ENCODE measurements at regions not wholly inside any gene's neighbourhood (a gene's known extent, or its start where the extent isn't known, plus 50 kb on each side); places are given as distances from the start of the nearest gene placed in this dataset.
"Not testable (repeated sequence)": the region's sequence is repeated elsewhere in the genome, so short reads cannot be mapped to it uniquely, and the experiment has no call there.

GRCh38 chr3:110473405-110473804, 598.2 kb upstream of the NECTIN3 start:
- DNase-seq (ENCODE audit: low read depth in 3 of 3), result no peak

DNA sequence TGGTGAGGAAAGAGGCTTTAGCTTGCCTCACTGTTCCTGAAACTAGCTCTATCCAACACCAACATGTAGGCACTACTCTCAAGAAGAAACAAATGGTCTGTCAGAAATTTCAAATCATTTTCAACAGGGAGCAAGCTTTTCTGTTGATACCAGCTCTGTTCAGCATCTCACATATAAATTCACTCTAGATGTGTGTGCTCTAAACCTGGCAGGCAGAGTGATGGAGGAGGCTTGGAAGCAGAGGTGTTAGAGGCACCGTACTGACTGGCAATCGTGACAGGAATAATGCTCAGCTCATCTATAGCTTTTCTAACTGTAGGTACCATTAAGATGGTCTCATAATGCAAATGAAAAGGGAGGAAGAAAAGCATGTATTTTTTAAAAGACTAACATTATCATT, 597.2 kb upstream of the NECTIN3 start:
- DNase-seq (ENCODE audit: low read depth in 3 of 3), result no peak

GRCh38 chr3:110478377-110479054, 593.1 kb upstream of the NECTIN3 start:
- no peak for DNase-seq (ENCODE audit: low read depth in 3 of 3)

DNA sequence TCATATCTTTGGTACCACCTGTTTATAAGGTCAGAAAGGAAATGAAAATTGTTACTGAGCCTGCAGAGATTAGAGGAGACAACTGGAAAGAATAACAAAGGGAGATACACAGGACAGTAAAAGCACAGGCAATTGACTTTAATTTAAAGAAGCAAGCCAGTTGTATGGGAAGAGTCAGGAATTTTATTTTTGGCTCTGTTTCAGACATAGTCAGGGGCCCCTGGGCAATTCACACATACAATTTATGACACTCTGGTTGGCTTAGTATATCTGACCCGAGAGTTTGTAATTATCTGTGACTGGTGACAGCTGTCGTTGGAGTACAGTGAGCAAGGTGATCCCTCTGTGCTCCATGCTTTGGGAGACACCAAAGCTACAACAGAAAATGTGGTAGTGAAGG, 591.9 kb upstream of the NECTIN3 start:
- DNase-seq (ENCODE audit: low read depth in 3 of 3), result no peak

- no peak for DNase-seq (ENCODE audit: low read depth in 3 of 3)
Measured at GRCh38 chr3:110485389-110485788, 586.2 kb upstream of the NECTIN3 start.

- no peak for DNase-seq (ENCODE audit: low read depth in 3 of 3)
Measured at GRCh38 chr3:110487840-110488239, 583.8 kb upstream of the NECTIN3 start.

- no peak for DNase-seq (ENCODE audit: low read depth in 3 of 3)
Measured at GRCh38 chr3:110491413-110491812, 580.2 kb upstream of the NECTIN3 start.

GRCh38 chr3:110492876-110493275, 578.7 kb upstream of the NECTIN3 start:
- DNase-seq (ENCODE audit: low read depth in 3 of 3), result no peak

DNA sequence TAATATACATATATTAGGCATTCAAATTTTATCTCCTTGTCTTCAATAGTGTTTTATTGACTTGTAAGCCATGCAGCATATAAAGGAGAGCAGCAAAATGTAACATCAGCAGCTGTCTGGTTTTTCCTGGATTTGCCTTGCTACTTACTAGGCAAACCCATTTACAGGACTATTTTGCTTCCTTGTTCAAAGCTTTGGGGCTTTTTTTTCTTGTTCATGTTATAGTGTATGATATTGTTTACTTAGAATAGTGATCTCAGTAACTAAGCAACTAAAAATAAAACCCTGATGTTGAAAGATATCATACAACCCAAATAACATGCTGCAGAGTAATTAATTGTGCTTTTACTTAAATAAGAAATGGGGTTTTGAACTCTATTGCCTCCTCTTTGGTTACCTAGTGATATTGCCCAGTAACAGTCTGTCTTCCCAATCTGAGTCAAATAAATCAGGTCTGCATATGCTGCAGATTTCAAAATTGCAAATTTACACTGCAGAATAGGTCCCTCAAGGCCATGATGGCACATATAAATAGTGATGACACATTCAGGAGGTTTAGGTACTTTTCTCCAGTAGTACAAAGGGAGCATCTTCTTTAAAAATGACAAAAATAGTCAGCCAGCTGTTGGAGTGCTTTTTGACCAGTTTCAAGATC, 578.1 kb upstream of the NECTIN3 start:
- no peak for DNase-seq (ENCODE audit: low read depth in 3 of 3)

- no peak for DNase-seq (ENCODE audit: low read depth in 3 of 3)
Measured at GRCh38 chr3:110494093-110494490, 577.5 kb upstream of the NECTIN3 start.

- DNase-seq (ENCODE audit: low read depth in 3 of 3), result no peak
Measured at GRCh38 chr3:110494728-110495127, 576.9 kb upstream of the NECTIN3 start.

- DNase-seq (ENCODE audit: low read depth in 3 of 3), result no peak
Measured at GRCh38 chr3:110495201-110495927, 576.3 kb upstream of the NECTIN3 start.

GRCh38 chr3:110504401-110504800, 567.2 kb upstream of the NECTIN3 start:
- DNase-seq (ENCODE audit: low read depth in 3 of 3), result no peak

DNA sequence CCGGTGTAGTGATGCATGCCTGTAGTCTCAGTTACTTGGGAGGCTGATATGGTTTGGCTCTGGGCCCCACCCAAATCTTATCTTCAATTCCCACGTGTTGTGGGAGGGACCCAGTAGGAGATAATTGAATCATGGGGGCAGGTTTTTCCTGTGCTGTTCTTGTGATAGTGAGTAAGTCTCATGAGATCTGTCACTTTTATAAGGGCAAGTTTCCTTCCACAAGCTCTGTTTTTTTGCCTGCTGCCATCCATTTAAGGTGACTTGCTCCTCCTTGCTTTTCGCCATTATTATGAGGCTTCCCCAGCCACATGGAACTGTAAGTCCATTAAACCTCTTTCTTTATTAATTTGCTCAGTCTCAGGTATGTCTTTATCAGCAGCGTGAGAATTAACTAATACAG, 566.7 kb upstream of the NECTIN3 start:
- DNase-seq (ENCODE audit: low read depth in 3 of 3), result no peak

DNA sequence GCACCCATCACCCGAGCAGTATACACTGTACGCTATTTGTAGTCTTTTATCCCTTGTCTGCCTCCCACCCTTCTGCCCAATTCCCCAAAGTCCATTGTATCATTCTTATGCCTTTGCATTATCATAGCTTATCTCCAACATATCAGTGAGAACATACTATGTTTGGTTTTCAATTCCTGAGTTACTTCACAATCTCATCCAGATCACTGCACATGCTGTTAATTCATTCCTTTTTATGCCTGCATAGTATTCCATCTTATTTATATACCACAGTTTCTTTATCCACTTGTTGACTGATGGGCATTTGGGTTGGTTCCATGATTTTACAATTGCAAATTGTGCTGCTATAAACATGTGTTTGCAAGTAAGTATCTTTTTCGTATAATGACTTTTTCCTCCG, 564.7 kb upstream of the NECTIN3 start:
- no peak for DNase-seq (ENCODE audit: low read depth in 3 of 3)

DNA sequence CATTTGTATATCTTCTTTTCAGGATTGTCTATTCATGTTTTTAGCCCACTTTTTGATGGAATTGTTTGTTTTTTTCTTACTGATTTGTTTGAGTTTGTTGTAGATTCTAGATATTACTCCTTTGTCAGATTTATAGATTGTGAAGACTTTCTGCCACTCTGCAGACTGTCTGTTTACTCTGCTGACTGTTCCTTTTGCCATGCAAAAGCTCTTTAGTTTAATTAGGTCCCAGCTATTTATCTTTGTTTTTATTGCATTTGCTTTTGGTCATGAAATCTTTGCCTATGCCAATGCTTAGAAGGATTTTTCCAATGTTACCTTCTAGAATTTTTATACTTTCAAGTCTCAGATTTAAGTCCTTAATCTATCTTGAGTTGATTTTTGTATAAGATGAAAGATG, 564.0 kb upstream of the NECTIN3 start:
- DNase-seq (ENCODE audit: low read depth in 3 of 3), result not testable (repeated sequence)

GRCh38 chr3:110512961-110513360, 558.7 kb upstream of the NECTIN3 start:
- DNase-seq (ENCODE audit: low read depth in 3 of 3), result no peak

- DNase-seq (ENCODE audit: low read depth in 3 of 3), result no peak
Measured at GRCh38 chr3:110518031-110518430, 553.6 kb upstream of the NECTIN3 start.

DNA sequence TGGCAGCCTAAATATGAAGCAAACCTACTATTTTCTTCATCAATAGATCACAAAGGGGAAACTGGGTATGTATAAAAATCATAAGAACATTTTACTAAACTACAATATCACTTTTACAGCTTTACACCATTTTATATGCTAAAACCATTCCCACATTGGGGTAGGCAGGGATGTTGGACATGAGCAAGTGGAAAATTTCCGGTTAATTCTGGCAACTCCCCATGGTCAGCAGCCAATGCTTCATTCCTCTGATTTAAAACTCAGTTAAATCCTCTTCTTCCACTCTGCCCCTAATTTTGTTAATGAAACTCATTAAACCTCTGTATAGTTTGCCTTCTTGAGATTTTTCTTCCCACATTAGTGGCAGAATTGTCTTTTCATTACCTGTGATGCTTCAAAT, 552.5 kb upstream of the NECTIN3 start:
- DNase-seq (ENCODE audit: low read depth in 3 of 3), result no peak

- no peak for DNase-seq (ENCODE audit: low read depth in 3 of 3)
Measured at GRCh38 chr3:110521019-110521418, 550.6 kb upstream of the NECTIN3 start.

DNA sequence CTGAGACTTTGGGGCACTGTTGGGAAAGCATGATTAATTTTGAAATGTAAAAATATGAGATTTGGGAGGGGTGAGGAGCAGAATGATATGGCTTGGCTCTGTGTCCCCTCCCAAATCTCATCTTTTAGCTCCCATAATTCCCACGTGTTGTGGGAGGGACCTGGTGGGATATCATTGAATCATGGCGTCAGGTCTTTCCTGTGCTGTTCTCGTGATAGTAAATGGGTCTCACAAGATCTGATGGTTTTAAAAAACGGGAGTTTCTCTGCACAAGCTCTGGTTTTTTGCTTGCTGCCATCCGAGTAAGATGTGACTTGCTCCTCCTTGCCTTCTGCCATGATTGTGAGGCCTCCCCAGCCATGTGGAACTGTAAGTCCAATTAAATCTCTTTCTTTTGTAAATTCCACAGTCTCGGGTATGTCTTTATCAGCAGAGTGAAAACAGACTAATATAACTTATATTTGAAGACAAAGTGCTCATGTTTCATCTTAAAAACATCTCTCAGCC, 546.0 kb upstream of the NECTIN3 start:
- not testable (repeated sequence) for DNase-seq (ENCODE audit: low read depth in 3 of 3)

DNA sequence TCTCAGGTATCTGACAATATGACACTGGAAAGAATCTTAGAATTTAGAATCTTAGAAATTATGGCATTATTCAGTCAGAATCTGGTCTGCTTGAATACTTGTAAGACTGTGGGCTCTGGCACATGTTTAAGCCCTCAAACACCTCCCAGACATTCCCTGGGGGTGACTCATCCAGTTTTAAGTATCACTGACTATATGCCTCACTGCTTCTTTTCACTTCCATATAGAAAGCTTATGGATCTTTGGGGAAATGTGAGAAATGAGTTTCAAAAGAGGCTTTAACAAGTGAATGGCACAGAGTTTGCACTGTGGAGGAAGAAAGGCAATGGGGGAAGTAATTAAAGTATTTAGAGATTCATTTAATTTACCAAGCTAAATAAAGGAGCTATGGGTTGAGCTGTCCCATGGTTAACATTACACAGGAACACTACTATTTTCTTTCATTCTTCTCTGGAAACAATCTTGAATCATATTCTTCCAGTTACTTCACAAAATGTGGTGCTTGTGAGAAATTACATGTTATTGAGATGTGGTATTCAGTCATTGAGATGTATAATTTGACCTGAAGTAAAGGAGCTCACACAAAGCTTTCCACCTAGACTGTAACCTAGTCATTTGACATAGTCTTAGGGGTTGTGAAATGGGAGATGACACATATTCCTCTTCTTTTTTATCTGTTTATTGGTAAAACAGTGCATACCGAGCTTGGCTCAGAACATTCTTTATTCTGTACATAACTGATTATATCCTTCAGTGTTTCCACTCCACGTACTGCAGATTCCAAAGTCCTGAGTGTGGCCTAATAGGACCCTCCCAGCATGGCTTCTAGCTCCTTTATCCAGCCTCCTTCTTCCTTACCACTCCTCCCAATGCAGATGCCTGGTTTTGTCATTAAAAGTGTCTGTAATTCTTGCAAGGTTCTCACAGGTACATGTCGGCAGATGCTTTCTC, 544.6 kb upstream of the NECTIN3 start:
- no peak for DNase-seq (ENCODE audit: low read depth in 3 of 3)
